Naive thymus-derived CD4-positive, alpha-beta T cell (primary cell): ENCODE measurements at regions not wholly inside any gene's neighbourhood (a gene's known extent, or its start where the extent isn't known, plus 50 kb on each side); places are given as distances from the start of the nearest gene placed in this dataset.
"Not testable (repeated sequence)": the region's sequence is repeated elsewhere in the genome, so short reads cannot be mapped to it uniquely, and the experiment has no call there.

Experiments
- ATAC-seq: fragments of 150-1000 bp; cut with Tn5 transposase; 2 replicates; pipeline ENCODE4 v1.10.0; 2021; ENCODE audit warnings: mild to moderate bottlenecking, moderate library complexity
- CTCF ChIA-PET: fragments of 350-600 bp; sonication (Branson Sonifier 250); formaldehyde crosslinking; loops from one replicate; lab custom pipeline; 2021; ENCODE audit warnings: antibody characterized with exemption; lab: Charles Lee
- POLR2A ChIA-PET: fragments of 350-600 bp; sonication (Branson Sonifier 250); formaldehyde crosslinking; loops from one replicate; lab custom pipeline; 2021; ENCODE audit warnings: antibody characterized with exemption, inconsistent platforms; lab: Charles Lee
- DNase-seq, 9 donors: peaks; one replicate each; pipeline versions ENCODE4 v3.0.0 to v3.0.0-alpha.2; 2020 to 2022; ENCODE audit warnings: mixed read lengths in 1 of 9
- H3K27ac ChIP-seq: one replicate; pipeline ENCODE4 v1.7.0; 2013; ENCODE audit warnings: mild to moderate bottlenecking, low read depth, low read length, moderate library complexity
- H3K27me3 ChIP-seq, 2 donors: one replicate each; pipeline ENCODE4 v1.7.0; 2013; ENCODE audit warnings: low read length in 2 of 2, mild to moderate bottlenecking in 2 of 2, moderate library complexity in 2 of 2; ENCODE audit not compliant: control insufficient read depth in 2 of 2, insufficient read depth in 2 of 2
- H3K36me3 ChIP-seq, 3 experiments: 1 replicate in 2 of 3; 2 replicates in 1 of 3; pipeline ENCODE4 v1.7.0; 2013; ENCODE audit warnings: low read length in 3 of 3, mild to moderate bottlenecking in 3 of 3, moderate library complexity in 1 of 3; ENCODE audit not compliant: insufficient read depth in 3 of 3, control insufficient read depth in 2 of 3
- H3K4me1 ChIP-seq, 2 donors: one replicate each; pipeline ENCODE4 v1.7.0; 2013; ENCODE audit warnings: low read length in 2 of 2, mild to moderate bottlenecking in 2 of 2, moderate library complexity in 1 of 2; ENCODE audit not compliant: control insufficient read depth in 2 of 2, insufficient read depth in 2 of 2
- H3K4me3 ChIP-seq: 2 replicates; pipeline ENCODE4 v1.7.0; 2013; ENCODE audit warnings: mild to moderate bottlenecking, low read length
- H3K9me3 ChIP-seq, 3 experiments: 1 replicate in 2 of 3; 2 replicates in 1 of 3; pipeline ENCODE4 v1.7.0; 2013; ENCODE audit warnings: low read length in 3 of 3; ENCODE audit not compliant: control insufficient read depth in 2 of 3
- H3K27ac Mint-ChIP-seq, 9 donors: one replicate each; pipeline ENCODE4 v1.8.0; 2020 to 2022; ENCODE audit warnings: mixed read lengths in 9 of 9, mild to moderate bottlenecking in 8 of 9, moderate library complexity in 5 of 9, inconsistent platforms in 2 of 9
- H3K27me3 Mint-ChIP-seq, 5 donors: one replicate each; pipeline ENCODE4 v1.8.0; 2021 to 2022; ENCODE audit warnings: mixed read lengths in 5 of 5, mild to moderate bottlenecking in 1 of 5
- H3K36me3 Mint-ChIP-seq, 5 donors: one replicate each; pipeline ENCODE4 v1.8.0; 2020 to 2022; ENCODE audit warnings: mixed read lengths in 5 of 5, mild to moderate bottlenecking in 3 of 5, inconsistent platforms in 1 of 5
- H3K4me1 Mint-ChIP-seq, 7 donors: one replicate each; pipeline ENCODE4 v1.8.0; 2020 to 2022; ENCODE audit warnings: mixed read lengths in 7 of 7, mild to moderate bottlenecking in 3 of 7, inconsistent platforms in 1 of 7
- H3K4me3 Mint-ChIP-seq, 10 donors: one replicate each; pipeline ENCODE4 v1.8.0; 2020 to 2022; ENCODE audit warnings: mild to moderate bottlenecking in 10 of 10, mixed read lengths in 10 of 10, moderate library complexity in 6 of 10, inconsistent platforms in 2 of 10
- H3K9me3 Mint-ChIP-seq, 11 donors: one replicate each; pipeline ENCODE4 v1.8.0; 2020 to 2022; ENCODE audit warnings: mixed read lengths in 11 of 11, mild to moderate bottlenecking in 4 of 11, inconsistent platforms in 1 of 11, moderate library complexity in 1 of 11
- intact Hi-C, 2 donors: fragments of 100-400 bp; cut with micrococcal nuclease; formaldehyde crosslinking; loops; one replicate each; pipeline ENCODE4 v1.15.1; 2023

- H3K36me3 ChIP-seq = no peaks in the 10 kb centered on the region
- H3K27ac ChIP-seq = no peak overlapping the region
- intact Hi-C loops = no loop called here
- Mint-ChIP-seq H3K27me3 (no peaks in the 10 kb centered on the region), H3K4me1 (no peaks in the 10 kb centered on the region), H3K36me3 (no peaks in the 10 kb centered on the region), H3K27ac (no peak overlapping the region), H3K9me3 (peaks cover 0 to 13% (median 5%) of the 10 kb centered on the region in 11 donors), H3K4me3 (no peak overlapping the region)
- H3K4me3 ChIP-seq = no peak overlapping the region
- peaks cover 0 to 5% (median 0%) of the 10 kb centered on the region in 3 experiments for H3K9me3 ChIP-seq
- no peaks in the 10 kb centered on the region for H3K27me3 ChIP-seq
- H3K4me1 ChIP-seq = no peaks in the 10 kb centered on the region
- ChIA-PET CTCF (no interaction called here), POLR2A (no interaction called here)
- ATAC-seq = no peak
- no peak for DNase-seq
Measured at GRCh38 chr17:71502443-71502842, 618.4 kb upstream of the SOX9 start.

DNA sequence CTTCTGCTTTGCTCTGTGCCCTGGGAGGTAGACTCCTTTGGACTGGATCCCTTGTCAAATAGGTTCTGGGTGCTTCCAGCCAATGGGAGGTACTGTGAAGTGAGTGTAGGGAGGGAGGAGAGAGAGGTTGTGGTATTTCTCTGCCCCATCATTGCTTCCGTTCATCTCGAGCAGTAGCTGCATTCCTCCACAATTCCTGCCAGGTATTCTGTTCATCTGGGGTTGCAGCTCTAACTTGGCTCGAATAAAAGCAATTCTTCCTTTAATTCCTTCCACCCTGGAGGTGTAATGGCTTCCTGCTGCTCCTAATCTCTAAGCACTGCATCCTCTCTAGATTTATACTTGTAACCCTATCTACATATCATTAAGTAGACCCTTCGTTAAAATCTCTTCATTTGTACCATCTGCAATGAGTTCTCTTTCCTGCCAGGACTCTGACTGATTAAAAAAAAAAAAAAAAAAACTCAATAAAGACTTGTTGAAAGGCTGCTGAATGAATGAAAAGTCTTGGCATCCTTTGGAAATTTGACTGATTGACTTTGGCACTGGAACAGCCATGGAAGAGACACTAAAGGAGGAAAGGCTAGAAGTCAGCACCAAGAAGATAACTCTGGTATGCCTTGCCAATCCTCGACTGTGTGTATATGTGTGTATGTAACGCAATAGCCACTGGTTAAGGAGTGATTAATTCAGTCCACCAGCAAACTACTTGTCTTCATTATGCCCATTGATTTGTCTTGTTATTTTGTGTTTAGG lies 616.9 kb upstream of the SOX9 start:
- POLR2A ChIA-PET = no interaction called here
- no peaks in the 10 kb centered on the region for H3K9me3 ChIP-seq
- no peaks in the 10 kb centered on the region for H3K36me3 Mint-ChIP-seq
- ATAC-seq (no peak), DNase-seq (no peak)
- no peak overlapping the region for H3K4me3 ChIP-seq
- no peak overlapping the region for H3K4me3 Mint-ChIP-seq
- H3K27me3 ChIP-seq = no peaks in the 10 kb centered on the region
- no peaks in the 10 kb centered on the region for H3K36me3 ChIP-seq
- H3K27ac ChIP-seq = no peak overlapping the region
- no peaks in the 10 kb centered on the region for H3K4me1 Mint-ChIP-seq
- H3K9me3 Mint-ChIP-seq = peaks cover 0 to 24% (median 9%) of the 10 kb centered on the region in 11 donors
- H3K27ac Mint-ChIP-seq = no peak overlapping the region
- CTCF ChIA-PET = no interaction called here
- intact Hi-C loops = no loop called here
- no peaks in the 10 kb centered on the region for H3K4me1 ChIP-seq
- peaks cover 0 to 4% (median 0%) of the 10 kb centered on the region in 5 donors for H3K27me3 Mint-ChIP-seq

GRCh38 chr17:71505200-71505599 lies 615.6 kb upstream of the SOX9 start:
- intact Hi-C loops = no loop called here
- Mint-ChIP-seq H3K4me3 (no peak overlapping the region), H3K9me3 (peaks cover 0 to 25% (median 9%) of the 10 kb centered on the region in 11 donors), H3K27ac (no peak overlapping the region), H3K36me3 (no peaks in the 10 kb centered on the region), H3K27me3 (peaks cover 0 to 4% (median 0%) of the 10 kb centered on the region in 5 donors), H3K4me1 (no peaks in the 10 kb centered on the region)
- no peaks in the 10 kb centered on the region for H3K4me1 ChIP-seq
- DNase-seq = no peak
- H3K9me3 ChIP-seq = no peaks in the 10 kb centered on the region
- no peak overlapping the region for H3K4me3 ChIP-seq
- POLR2A ChIA-PET = no interaction called here
- H3K27me3 ChIP-seq = no peaks in the 10 kb centered on the region
- no peak for ATAC-seq
- CTCF ChIA-PET = no interaction called here
- H3K36me3 ChIP-seq = no peaks in the 10 kb centered on the region
- H3K27ac ChIP-seq = no peak overlapping the region

- ChIA-PET CTCF (no interaction called here), POLR2A (no interaction called here)
- no peak overlapping the region for H3K27ac ChIP-seq
- Mint-ChIP-seq H3K9me3 (peaks cover 0 to 25% (median 9%) of the 10 kb centered on the region in 11 donors), H3K4me3 (no peak overlapping the region), H3K36me3 (no peaks in the 10 kb centered on the region), H3K27me3 (peaks cover 0 to 4% (median 0%) of the 10 kb centered on the region in 5 donors), H3K27ac (no peak overlapping the region), H3K4me1 (no peaks in the 10 kb centered on the region)
- H3K9me3 ChIP-seq = no peaks in the 10 kb centered on the region
- no peaks in the 10 kb centered on the region for H3K27me3 ChIP-seq
- intact Hi-C loops = no loop called here
- H3K4me3 ChIP-seq = no peak overlapping the region
- no peak for DNase-seq
- no peak for ATAC-seq
- H3K4me1 ChIP-seq = no peaks in the 10 kb centered on the region
- no peaks in the 10 kb centered on the region for H3K36me3 ChIP-seq
Measured at GRCh38 chr17:71505981-71506380, 614.8 kb upstream of the SOX9 start.

- intact Hi-C loops = no loop called here
- Histone ChIP-seq H3K4me3 (no peak overlapping the region), H3K4me1 (no peaks in the 10 kb centered on the region), H3K27me3 (no peaks in the 10 kb centered on the region), H3K36me3 (no peaks in the 10 kb centered on the region), H3K27ac (no peak overlapping the region), H3K9me3 (no peaks in the 10 kb centered on the region)
- Mint-ChIP-seq H3K27me3 (peaks cover 0 to 4% (median 0%) of the 10 kb centered on the region in 5 donors), H3K9me3 (peaks cover 0 to 19% (median 6%) of the 10 kb centered on the region in 11 donors), H3K36me3 (no peaks in the 10 kb centered on the region), H3K27ac (no peak overlapping the region), H3K4me3 (no peak overlapping the region), H3K4me1 (no peaks in the 10 kb centered on the region)
- no peak for ATAC-seq
- no peak for DNase-seq
- ChIA-PET POLR2A (no interaction called here), CTCF (no interaction called here)
Measured at GRCh38 chr17:71511266-71511995, 609.4 kb upstream of the SOX9 start.

- CTCF ChIA-PET = not testable (repeated sequence)
Measured at GRCh38 chr17:71513725-71514124, 607.1 kb upstream of the SOX9 start.

More at GRCh38 chr17:71513725-71514124, 607.1 kb upstream of the SOX9 start:
- H3K4me3 ChIP-seq, intact Hi-C loops, H3K36me3 Mint-ChIP-seq, H3K27me3 ChIP-seq, H3K9me3 ChIP-seq, POLR2A ChIA-PET, H3K27me3 Mint-ChIP-seq, H3K4me1 ChIP-seq, ATAC-seq, H3K4me3 Mint-ChIP-seq, H3K4me1 Mint-ChIP-seq, H3K9me3 Mint-ChIP-seq, H3K27ac Mint-ChIP-seq, H3K36me3 ChIP-seq, H3K27ac ChIP-seq, DNase-seq: not testable (repeated sequence)
